Neural crest cell (in vitro differentiated cells): ENCODE measurements at regions not wholly inside any gene's neighbourhood (a gene's known extent, or its start where the extent isn't known, plus 50 kb on each side); places are given as distances from the start of the nearest gene placed in this dataset.
"Not testable (repeated sequence)": the region's sequence is repeated elsewhere in the genome, so short reads cannot be mapped to it uniquely, and the experiment has no call there.

ENCODE experiments used
- DNase-seq: peaks from one replicate; pipeline ENCODE4 v3.0.0; 2021; ENCODE audit warnings: low read depth, mixed read lengths, low spot score
- H3K27ac Mint-ChIP-seq: one replicate; pipeline ENCODE4 v1.8.0; 2021; ENCODE audit warnings: mild to moderate bottlenecking, mixed read lengths; ENCODE audit not compliant: unreplicated experiment
- H3K27me3 Mint-ChIP-seq: 2 replicates; pipeline ENCODE4 v1.8.0; 2021; ENCODE audit warnings: low read depth, mild to moderate bottlenecking, mixed read lengths
- H3K36me3 Mint-ChIP-seq: 2 replicates; pipeline ENCODE4 v1.8.0; 2021; ENCODE audit warnings: low read depth, mild to moderate bottlenecking, mixed read lengths
- H3K4me1 Mint-ChIP-seq: 2 replicates; pipeline ENCODE4 v1.8.0; 2021; ENCODE audit warnings: mixed read lengths
- H3K4me3 Mint-ChIP-seq: one replicate; pipeline ENCODE4 v1.8.0; 2021; ENCODE audit warnings: mild to moderate bottlenecking, mixed read lengths
- H3K9me3 Mint-ChIP-seq: 2 replicates; pipeline ENCODE4 v1.8.0; 2021; ENCODE audit warnings: mixed read lengths
- CTCF ChIP-seq: fragments of 200-600 bp; sonication (generic); conservative IDR thresholded peaks from 2 replicates; pipeline ENCODE4 v1.5.0; 2021; ENCODE audit warnings: antibody characterized with exemption, mild to moderate bottlenecking

- H3K27ac Mint-ChIP-seq = no peak overlapping the region
- H3K9me3 Mint-ChIP-seq = peaks cover 4% of the 10 kb centered on the region
- no peak overlapping the region for H3K4me3 Mint-ChIP-seq
- peaks cover 21% of the 10 kb centered on the region for H3K4me1 Mint-ChIP-seq
- DNase-seq = no peak
- no peak for TF ChIP-seq CTCF
- H3K36me3 Mint-ChIP-seq = no peaks in the 10 kb centered on the region
- no peaks in the 10 kb centered on the region for H3K27me3 Mint-ChIP-seq
Observed at GRCh38 chr3:177887475-177887874, 648.8 kb upstream of the KCNMB2 start.

DNA sequence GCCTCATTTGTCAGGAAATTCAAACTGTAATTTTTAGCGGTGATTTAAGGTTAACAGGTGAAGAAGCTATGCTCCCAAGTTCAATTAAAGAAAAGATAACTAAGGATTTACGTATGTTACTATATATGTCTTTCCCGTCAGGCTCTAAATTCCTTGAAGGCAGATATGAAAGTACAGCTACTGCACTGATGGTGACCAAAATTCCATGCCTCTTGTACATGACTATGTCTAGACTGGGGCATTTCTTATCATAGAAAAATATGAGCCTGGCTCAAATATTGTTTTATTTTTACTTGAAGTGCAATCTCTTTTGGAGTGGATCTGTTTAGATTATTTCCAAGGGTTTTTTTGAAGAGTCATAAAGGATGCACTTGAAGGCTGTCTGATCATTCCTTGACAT lies 647.1 kb upstream of the KCNMB2 start:
- Mint-ChIP-seq H3K4me3 (no peak overlapping the region), H3K4me1 (peaks cover 21% of the 10 kb centered on the region), H3K27me3 (no peaks in the 10 kb centered on the region), H3K27ac (no peak overlapping the region), H3K9me3 (peaks cover 8% of the 10 kb centered on the region), H3K36me3 (no peaks in the 10 kb centered on the region)
- no peak for TF ChIP-seq CTCF
- DNase-seq = no peak

DNA sequence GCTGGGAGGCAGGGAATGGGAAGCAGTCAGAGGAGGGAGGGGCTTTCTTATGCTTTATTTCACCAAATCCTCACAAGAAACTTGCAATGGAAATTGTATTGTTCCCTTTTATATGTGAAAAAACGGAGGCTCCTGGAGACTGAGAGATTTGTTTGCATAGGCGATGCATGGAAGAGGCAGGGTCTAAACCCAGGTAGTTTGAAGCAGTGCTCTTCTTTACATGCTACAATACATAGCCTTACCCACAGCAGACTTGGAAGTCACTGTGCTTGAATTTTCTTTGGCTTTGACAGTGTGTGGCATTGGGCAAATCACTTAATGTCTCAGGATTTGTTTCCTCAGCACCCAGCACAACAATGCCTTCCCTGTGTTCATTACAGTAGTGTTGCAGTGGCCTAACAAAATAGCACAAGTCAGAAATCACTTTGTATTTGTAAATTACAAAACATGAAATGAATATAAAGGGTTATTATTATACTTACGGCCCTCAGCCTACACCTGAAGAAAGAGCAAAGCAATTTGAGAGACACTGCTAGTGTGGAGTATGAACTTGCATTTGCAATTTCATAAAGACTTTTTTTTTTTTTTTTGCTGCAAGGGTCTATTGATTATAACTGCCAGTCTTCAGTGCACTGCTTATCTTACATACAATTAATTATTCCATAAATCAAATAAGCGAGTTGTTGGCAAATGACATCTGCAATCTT lies 646.4 kb upstream of the KCNMB2 start:
- Mint-ChIP-seq H3K9me3 (peaks cover 8% of the 10 kb centered on the region), H3K36me3 (no peaks in the 10 kb centered on the region), H3K4me3 (no peak overlapping the region), H3K4me1 (peaks cover 21% of the 10 kb centered on the region), H3K27me3 (no peaks in the 10 kb centered on the region), H3K27ac (no peak overlapping the region)
- no peak for TF ChIP-seq CTCF
- DNase-seq = no peak

DNA sequence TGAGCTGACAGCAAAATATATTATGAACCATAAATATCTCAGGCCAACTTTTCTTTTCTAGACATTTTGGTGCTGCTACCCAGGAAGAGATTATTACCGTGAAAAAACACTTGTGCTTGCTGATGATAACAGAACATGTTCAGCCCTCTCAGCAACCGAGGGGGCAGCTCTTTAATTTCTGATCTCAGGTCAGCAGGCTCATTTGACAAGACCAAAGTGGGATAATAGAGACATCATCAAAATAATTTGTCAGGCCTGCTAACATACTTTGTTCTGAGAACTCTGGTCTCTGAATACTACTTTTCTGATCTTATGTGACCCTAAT lies 645.9 kb upstream of the KCNMB2 start:
- no peak for DNase-seq
- H3K9me3 Mint-ChIP-seq = peaks cover 8% of the 10 kb centered on the region
- no peak overlapping the region for H3K27ac Mint-ChIP-seq
- no peak for TF ChIP-seq CTCF
- no peaks in the 10 kb centered on the region for H3K27me3 Mint-ChIP-seq
- H3K4me1 Mint-ChIP-seq = peaks cover 21% of the 10 kb centered on the region
- H3K36me3 Mint-ChIP-seq = no peaks in the 10 kb centered on the region
- H3K4me3 Mint-ChIP-seq = no peak overlapping the region

DNA sequence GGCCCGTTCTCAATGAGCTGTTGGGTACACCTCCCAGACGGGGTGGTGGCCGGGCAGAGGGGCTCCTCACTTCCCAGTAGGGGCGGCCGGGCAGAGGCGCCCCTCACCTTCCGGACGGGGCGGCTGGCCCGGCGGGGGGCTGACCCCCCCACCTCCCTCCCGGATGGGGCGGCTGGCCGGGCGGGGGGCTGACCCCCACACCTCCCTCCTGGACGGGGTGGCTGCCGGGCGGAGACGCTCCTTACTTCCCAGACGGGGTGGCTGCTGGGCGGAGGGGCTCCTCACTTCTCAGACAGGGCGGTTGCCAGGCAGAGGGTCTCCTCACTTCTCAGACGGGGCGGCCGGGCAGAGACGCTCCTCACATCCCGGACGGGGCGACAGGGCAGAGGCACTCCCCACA lies 644.7 kb upstream of the KCNMB2 start:
- DNase-seq, H3K27ac Mint-ChIP-seq, H3K4me3 Mint-ChIP-seq, H3K36me3 Mint-ChIP-seq, H3K27me3 Mint-ChIP-seq, H3K9me3 Mint-ChIP-seq: not testable (repeated sequence)
- peaks cover 21% of the 10 kb centered on the region for H3K4me1 Mint-ChIP-seq

DNA sequence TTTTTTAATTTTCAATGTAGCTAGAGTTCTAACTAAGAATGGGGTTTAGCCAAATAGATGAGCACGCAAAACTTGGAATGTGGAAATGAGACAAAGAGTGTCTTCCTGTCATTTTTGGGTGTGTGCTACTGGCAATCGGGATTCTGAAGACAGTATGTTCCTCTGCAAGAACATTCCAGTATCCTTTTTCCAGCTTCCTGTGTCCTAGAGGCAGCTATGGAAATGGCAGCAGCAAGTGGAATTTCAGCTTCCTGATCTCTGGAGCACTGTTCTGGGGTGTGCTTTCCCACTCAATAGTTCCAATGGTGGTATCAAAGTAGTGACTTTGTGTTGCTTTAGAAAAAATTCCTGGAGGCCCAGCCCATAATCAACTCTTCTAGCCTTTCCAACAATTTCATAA lies 642.9 kb upstream of the KCNMB2 start:
- TF ChIP-seq CTCF = no peak
- Mint-ChIP-seq H3K27ac (no peak overlapping the region), H3K4me3 (no peak overlapping the region), H3K27me3 (no peaks in the 10 kb centered on the region), H3K9me3 (peaks cover 12% of the 10 kb centered on the region), H3K36me3 (peaks cover 3% of the 10 kb centered on the region), H3K4me1 (peaks cover 21% of the 10 kb centered on the region)
- DNase-seq = no peak
